Prostate gland (tissue), 2 donors: ENCODE measurements at regions not wholly inside any gene's neighbourhood (a gene's known extent, or its start where the extent isn't known, plus 50 kb on each side); places are given as distances from the start of the nearest gene placed in this dataset.

Experiments
- DNase-seq: peaks from one replicate; pipeline ENCODE4 v3.0.0-alpha.2; 2019; ENCODE audit warnings: low spot score
- H3K27ac ChIP-seq, 2 donors: fragments of 200-600 bp; sonication (generic); 2 replicates each; pipeline ENCODE4 v1.5.1; 2017 to 2019
- H3K27me3 ChIP-seq: fragments of 200-600 bp; sonication (generic); replicated peaks from 2 replicates; pipeline ENCODE4 v1.5.1; 2019; ENCODE audit not compliant: insufficient read depth
- H3K36me3 ChIP-seq, 2 donors: fragments of 200-600 bp; sonication (generic); 1 replicate in 1 of 2; 2 replicates in 1 of 2; pipeline versions ENCODE4 v1.5.1 to v1.8.1; 2017 to 2019
- H3K4me1 ChIP-seq: fragments of 200-600 bp; sonication (generic); replicated peaks from 2 replicates; pipeline ENCODE4 v1.5.1; 2019
- H3K4me3 ChIP-seq, 2 donors: fragments of 200-600 bp; sonication (generic); 2 replicates each; pipeline ENCODE4 v1.5.1; 2017 to 2019
- H3K9me3 ChIP-seq: fragments of 200-600 bp; sonication (generic); 2 replicates; pipeline ENCODE4 v1.5.1; 2017
- CTCF ChIP-seq, 4 experiments: fragments of 200-600 bp in 2 of 4; fragments of 450-650 bp in 2 of 4; sonication (generic) in 2 of 4; IDR thresholded peaks; 1 replicate in 3 of 4; 2 replicates in 1 of 4; pipeline ENCODE4 v1.5.1; 2016 to 2019; ENCODE audit warnings: antibody characterized with exemption in 4 of 4, mild to moderate bottlenecking in 2 of 4, moderate library complexity in 2 of 4
- POLR2A ChIP-seq: fragments of 450-650 bp; IDR thresholded peaks from one replicate; pipeline ENCODE4 v1.6.1; 2016; ENCODE audit warnings: antibody characterized with exemption, mild to moderate bottlenecking
- POLR2AphosphoS5 ChIP-seq: sonication (generic); formaldehyde crosslinking; IDR thresholded peaks from one replicate; pipeline ENCODE4 v1.6.1; 2017; ENCODE audit warnings: antibody characterized with exemption
- WGBS: methylation state at CpG from one replicate; pipeline ENCODE4 v1.1.5; 2018; 5-methylcytosine and 5-hydroxymethylcytosine counted together
- intact Hi-C: fragments of 100-400 bp; cut with DNase I; formaldehyde crosslinking; loops from one replicate; pipeline ENCODE4 v1.14.2; 2022

GRCh38 chr12:46942579-46942978, 116.8 kb upstream of the SLC38A4 start:
- no peaks in the 10 kb centered on the region for H3K36me3 ChIP-seq
- H3K4me3 ChIP-seq, result no peak overlapping the region
- H3K4me1 ChIP-seq, result no peaks in the 10 kb centered on the region
- intact Hi-C loops, result no loop called here
- no peaks in the 10 kb centered on the region for H3K27me3 ChIP-seq
- H3K27ac ChIP-seq, result no peak overlapping the region
- H3K9me3 ChIP-seq, result no peaks in the 10 kb centered on the region
- TF ChIP-seq POLR2A (no peak), POLR2AphosphoS5 (no peak), CTCF (IDR thresholded peaks at IDR 0.05) (no peak)
- 93% methylated on average over 2 of the region's 2 CpGs for WGBS
- no peak for DNase-seq

GRCh38 chr12:46944088-46944487, 118.3 kb upstream of the SLC38A4 start:
- intact Hi-C loops, result no loop called here
- WGBS, result 13% methylated on average over 2 of the region's 2 CpGs
- DNase-seq, result no peak
- TF ChIP-seq CTCF (IDR thresholded peaks at IDR 0.05), result no peak
- TF ChIP-seq POLR2AphosphoS5, result no peak
- no peak for TF ChIP-seq POLR2A
- H3K36me3 ChIP-seq, result no peaks in the 10 kb centered on the region
- no peaks in the 10 kb centered on the region for H3K4me1 ChIP-seq
- no peaks in the 10 kb centered on the region for H3K27me3 ChIP-seq
- no peak overlapping the region for H3K4me3 ChIP-seq
- no peak overlapping the region for H3K27ac ChIP-seq
- H3K9me3 ChIP-seq, result no peaks in the 10 kb centered on the region

- H3K27me3 ChIP-seq, result no peaks in the 10 kb centered on the region
- no peak overlapping the region for H3K27ac ChIP-seq
- intact Hi-C loops, result no loop called here
- no peak for TF ChIP-seq CTCF (IDR thresholded peaks at IDR 0.05)
- TF ChIP-seq POLR2A, result no peak
- no peak for TF ChIP-seq POLR2AphosphoS5
- no peak overlapping the region for H3K4me3 ChIP-seq
- no peaks in the 10 kb centered on the region for H3K4me1 ChIP-seq
- no peaks in the 10 kb centered on the region for H3K36me3 ChIP-seq
- no peaks in the 10 kb centered on the region for H3K9me3 ChIP-seq
- WGBS, result 89% methylated on average over 5 of the region's 5 CpGs
- DNase-seq, result no peak
These were observed 119.0 kb upstream of the SLC38A4 start for GRCh38 chr12:46944771-46945170.

GRCh38 chr12:46945591-46945990, 119.8 kb upstream of the SLC38A4 start:
- H3K27me3 ChIP-seq, result no peaks in the 10 kb centered on the region
- no peak overlapping the region for H3K4me3 ChIP-seq
- no peaks in the 10 kb centered on the region for H3K9me3 ChIP-seq
- no peak overlapping the region for H3K27ac ChIP-seq
- no peak for TF ChIP-seq CTCF (IDR thresholded peaks at IDR 0.05)
- TF ChIP-seq POLR2AphosphoS5, result no peak
- TF ChIP-seq POLR2A, result no peak
- no peaks in the 10 kb centered on the region for H3K36me3 ChIP-seq
- 96% methylated on average over 3 of the region's 3 CpGs for WGBS
- H3K4me1 ChIP-seq, result no peaks in the 10 kb centered on the region
- intact Hi-C loops, result no loop called here
- DNase-seq, result no peak

- no peak for TF ChIP-seq CTCF (IDR thresholded peaks at IDR 0.05)
- 94% methylated on average over 2 of the region's 2 CpGs for WGBS
- intact Hi-C loops, result no loop called here
These were observed 120.3 kb upstream of the SLC38A4 start for GRCh38 chr12:46946137-46946536.

More at GRCh38 chr12:46946137-46946536, 120.3 kb upstream of the SLC38A4 start:
- Histone ChIP-seq H3K27me3 (no peaks in the 10 kb centered on the region), H3K4me1 (no peaks in the 10 kb centered on the region), H3K4me3 (no peak overlapping the region), H3K9me3 (no peaks in the 10 kb centered on the region), H3K36me3 (no peaks in the 10 kb centered on the region), H3K27ac (no peak overlapping the region)
- no peak for DNase-seq
